ENCODE measurements at regions not wholly inside any gene's neighbourhood (a gene's known extent, or its start where the extent isn't known, plus 50 kb on each side); places are given as distances from the start of the nearest gene placed in this dataset.

- TF ChIP-seq CTCF (IDR thresholded peaks at IDR 0.05; ENCODE audit: control extremely low read depth in 1 of 3, insufficient read depth in 1 of 3, low read depth in 1 of 3, low read length in 3 of 3) (no peak), CBX8 (IDR thresholded peaks at IDR 0.05; ENCODE audit: borderline replicate concordance, low read depth, low read length) (no peak), KDM4A (IDR thresholded peaks at IDR 0.05; ENCODE audit: low read depth, low read length, severe bottlenecking) (no peak), E2F6 (IDR thresholded peaks at IDR 0.05) (no peak), CEBPB (IDR thresholded peaks at IDR 0.05; ENCODE audit: low read depth, low read length) (no peak), ASH2L (IDR thresholded peaks at IDR 0.05; ENCODE audit: low read length) (no peak)
Measured at GRCh38 chr5:110351430-110351829, 375.0 kb downstream of the TMEM232 start (continued).
